Stimulated activated CD4-positive, alpha-beta T cell treated with anti-CD3 and anti-CD28 coated beads, TNF-alpha, amount 100 ng/mL, for 24 hours (primary cell): ENCODE measurements at regions not wholly inside any gene's neighbourhood (a gene's known extent, or its start where the extent isn't known, plus 50 kb on each side); places are given as distances from the start of the nearest gene placed in this dataset.

Experiments
- DNase-seq, 3 experiments: peaks; one replicate each; pipeline ENCODE4 v3.0.0-alpha.2; 2020; ENCODE audit warnings: low read depth in 3 of 3

DNA sequence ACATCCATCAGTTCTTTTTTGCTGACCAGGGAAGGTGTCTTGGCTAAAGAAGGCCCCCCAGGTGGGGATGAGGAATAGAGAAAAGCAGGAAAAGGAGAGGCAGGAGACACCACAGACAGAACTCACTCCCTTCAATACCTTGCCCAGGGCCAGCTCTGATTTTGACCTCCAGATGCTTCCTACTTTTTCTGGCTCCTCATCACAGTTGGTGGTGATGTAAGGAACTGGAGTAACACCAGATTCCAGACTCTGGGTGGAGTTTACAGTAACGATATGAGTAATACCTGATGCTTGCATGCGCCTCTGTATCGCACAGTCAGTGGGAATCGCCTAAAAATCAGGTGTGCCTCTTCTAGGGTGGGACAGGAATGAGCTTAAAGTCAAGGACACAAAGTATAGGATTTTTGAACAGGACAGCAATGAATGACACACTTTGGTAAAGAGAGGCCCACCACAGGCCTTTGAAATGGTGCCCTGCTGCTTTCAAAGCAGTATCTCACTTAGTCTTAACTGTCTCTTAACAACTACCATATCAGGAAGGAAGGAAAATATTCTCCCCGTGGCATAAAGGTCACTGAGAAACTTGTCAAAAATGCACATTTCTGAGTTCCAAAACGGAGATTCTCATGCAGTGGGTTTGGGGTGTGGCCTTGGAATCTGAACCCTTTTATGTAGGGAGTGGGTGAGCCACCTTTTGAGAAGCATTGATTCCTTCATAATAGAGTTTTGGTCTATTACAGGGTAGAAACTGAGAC is 140.8 kb downstream of the SNX19 start:
- no peak for DNase-seq

DNA sequence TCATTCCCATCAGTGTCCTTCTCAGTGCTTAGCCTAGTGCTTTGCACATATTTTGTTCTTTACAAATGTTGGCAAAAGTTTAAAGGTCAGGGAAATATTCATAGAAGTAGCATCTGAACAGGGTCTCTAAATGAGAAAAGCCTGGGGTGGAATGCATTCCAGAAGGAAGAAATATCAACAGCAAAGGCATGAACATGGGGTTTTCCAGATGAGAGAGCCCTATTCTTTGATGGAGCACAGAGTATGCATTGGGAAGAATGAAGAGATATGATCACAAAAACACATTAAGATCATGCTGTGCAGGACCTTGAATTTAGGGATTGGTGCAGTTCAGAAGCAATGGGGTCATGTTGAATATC is 140.2 kb downstream of the SNX19 start:
- no peak for DNase-seq

DNA sequence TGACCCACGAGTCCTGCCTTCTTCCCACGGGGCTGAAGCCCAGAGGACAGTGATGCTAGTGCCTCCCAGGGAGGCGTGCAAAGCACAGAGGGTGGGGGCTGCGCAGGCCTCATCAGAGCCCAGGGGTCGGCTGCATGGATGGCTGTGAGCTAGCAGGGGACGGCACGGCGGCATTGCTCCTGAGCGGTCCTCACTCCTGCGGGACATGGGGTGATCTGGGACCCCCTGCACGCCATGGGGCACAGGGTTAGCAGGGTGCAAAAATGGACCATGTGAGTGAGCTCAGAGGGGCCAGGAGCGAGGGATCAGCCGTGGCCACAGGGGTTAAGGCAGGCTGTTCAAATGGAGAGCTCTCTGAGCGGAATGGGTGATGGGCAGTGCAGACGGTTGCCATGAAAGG is 138.3 kb downstream of the SNX19 start:
- no peak for DNase-seq

DNA sequence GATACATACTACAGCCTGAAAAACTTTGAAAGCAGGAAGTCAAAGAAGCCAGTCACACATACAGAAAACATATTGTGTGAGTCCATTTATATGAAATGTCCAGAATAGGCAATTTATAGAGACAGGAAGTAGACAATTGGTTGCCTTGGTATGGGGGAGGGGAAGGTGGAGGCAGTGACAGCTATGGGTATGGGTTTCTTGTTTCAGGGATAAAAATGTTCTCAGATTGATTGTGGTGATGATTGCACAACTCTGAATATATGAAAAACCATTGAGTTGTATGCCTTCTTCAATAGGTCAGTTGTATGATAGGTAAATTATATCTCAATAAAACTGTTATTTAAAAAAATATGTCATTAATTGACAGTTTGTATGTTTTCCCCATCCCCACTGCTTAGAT is 137.6 kb downstream of the SNX19 start:
- DNase-seq = no peak

DNA sequence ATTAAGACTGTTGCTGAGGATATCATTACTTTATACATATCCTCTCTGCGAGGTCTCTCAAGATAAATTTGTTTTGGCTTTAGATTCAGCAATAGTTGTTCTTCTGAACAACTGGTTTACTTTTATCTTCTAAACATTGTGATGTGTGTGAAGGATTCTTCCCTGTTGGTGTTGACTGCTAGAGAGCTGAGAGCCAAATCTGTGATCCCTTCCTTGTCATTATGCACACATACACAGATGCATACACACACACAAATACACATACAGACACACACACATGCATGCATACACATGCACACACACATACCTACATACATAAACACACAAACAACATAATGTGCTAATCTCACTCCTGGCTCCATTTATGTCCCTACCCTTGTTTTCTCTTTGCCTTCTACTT is 137.0 kb downstream of the SNX19 start:
- no peak for DNase-seq

DNA sequence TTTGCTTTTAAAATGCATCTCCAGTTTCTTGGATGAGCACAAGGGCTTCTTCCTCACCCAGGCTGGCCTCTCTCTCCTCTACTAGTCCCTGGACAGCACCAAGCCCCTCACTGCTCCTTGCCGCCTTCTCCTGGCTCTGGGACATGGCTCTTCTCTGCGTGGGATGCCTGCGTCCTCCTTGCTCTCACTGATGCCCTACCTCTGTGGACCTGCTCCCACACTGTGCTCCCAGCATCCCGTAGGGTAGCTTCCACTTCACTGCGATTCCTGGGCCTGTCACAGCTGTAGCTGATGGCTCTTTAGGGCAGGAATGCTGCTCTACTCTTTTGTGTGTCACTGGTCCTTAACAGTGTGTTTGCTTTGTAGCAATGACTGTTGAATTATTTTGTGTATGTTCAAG is 136.3 kb downstream of the SNX19 start:
- DNase-seq = no peak

DNA sequence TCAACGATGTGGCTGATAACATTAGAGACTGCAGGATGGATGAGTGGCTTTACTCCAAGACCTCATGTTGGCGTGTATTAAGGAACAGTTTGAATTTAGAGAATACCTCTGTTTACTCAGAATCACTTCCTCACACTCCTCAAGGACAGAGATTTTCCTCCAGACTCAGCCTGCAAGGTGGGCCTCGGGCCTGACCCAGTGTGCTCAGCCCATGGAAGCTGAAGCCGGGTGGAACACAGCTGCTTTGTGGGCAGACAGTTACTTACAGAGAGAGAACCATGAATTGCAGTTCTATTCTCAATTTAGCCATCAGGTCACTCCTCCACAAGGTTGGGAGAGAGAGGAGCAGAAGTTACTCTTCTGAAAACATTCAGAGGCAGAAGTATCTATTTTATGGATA is 135.8 kb downstream of the SNX19 start:
- DNase-seq = no peak

DNA sequence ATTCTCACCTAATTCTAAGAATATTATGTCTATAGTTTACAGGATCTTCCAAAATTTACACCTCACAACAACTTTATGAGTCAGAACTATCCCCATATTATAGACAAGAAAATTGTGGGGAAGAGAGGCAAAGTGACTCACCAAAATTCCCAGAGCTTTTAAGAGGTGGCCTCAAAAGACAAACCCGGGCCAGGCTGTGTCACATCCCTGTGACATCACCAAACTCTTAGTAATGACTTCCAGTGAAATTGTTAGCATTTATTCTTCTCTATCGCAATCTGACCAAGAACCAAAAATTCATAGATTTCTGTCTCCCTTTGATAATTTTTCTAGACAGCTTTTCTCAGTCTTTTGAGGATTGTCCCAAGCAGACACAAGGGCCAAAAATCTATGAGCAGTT is 134.3 kb downstream of the SNX19 start:
- no peak for DNase-seq

DNA sequence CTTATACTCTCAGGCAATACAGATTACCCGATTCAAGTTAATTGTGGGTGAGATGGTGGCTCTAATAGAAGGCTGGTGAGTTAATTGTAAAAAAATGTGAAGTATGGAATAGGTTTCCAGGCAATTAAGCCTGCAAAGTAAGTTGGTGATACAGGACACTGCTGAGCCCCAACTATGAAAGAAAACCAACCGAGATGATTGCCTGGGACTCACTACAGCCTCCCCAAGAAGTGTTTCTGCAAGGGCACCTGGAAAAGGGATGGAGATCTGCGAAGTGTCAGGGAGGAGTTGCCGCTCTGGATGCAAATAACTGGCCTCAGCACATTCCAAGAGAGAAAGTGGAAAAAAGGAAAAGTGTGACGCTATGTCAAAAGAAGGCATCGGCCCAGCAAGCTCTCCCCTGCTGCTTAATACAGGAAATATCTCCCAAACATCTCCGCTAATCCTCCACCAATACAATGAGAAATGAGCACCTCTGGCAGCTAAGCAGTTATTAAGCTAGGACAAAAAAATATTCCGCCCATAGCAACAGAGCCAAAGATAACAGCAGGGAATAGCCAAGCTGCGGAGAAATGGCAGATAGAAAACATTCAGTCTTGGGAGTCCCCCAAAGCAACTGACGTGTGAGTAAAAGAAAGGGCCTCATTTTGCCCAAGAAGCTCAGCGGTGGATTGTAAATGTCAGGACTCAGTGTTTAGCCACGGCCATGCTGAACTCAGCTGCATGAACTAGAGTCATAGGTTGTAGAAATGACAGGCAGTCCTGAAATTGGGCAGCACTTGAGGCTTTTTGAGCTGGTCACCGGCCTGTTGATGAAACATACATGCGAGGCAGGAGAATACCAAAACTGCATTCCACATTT is 133.7 kb downstream of the SNX19 start:
- no peak for DNase-seq

DNA sequence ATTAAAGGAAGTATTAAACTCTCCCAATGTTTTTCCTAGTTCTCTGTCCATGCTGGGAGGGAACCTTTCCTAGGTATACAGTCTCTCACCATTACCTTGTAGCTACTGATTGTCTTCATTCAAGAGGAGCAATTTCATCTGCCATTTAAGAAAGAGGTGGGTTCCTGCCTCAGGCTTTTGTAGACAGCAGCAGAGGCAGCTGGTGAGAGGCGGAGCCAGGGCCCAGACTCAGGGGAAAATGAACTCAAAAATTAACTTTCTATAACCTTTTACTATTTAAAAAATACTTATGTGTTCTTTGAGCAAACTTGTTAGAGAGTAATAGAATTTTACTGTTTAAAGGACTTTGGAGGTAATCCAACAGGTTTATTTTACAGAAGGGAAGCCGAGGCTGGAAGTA is 133.0 kb downstream of the SNX19 start:
- no peak for DNase-seq

DNA sequence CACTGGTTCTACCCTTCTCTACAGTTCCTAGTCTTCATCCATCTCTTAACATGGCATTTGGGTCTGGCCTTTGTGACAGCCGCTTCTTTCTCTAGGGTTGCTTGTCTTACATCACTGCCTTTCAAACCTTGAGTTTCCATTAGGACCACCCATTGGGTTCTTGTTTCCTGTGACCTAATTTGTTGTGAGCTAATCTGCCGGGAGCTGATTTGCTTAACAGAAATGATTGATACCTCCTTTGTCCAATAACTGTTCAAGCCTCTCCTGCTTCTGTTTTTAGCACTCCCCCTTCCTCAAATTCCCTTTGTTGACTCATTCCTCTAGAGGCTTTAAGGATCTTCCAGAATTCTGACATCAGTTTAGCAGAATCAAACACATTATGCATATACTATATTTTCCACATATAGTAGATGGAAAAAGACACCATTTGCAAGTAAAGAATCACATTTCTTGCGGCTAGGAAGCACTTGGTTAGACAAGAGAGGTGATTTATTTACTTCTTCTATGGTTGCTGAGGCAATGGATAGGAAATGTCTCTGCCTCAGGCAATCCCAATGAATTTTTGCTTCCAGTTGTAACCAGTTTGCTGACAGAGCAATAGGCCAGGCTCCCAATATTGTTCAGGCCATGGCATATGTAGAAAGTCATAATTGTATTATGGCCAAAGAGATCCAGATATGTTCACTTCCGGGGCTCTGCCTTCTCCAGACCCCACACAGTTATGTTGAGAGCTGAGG is 130.7 kb downstream of the SNX19 start:
- DNase-seq = no peak

DNA sequence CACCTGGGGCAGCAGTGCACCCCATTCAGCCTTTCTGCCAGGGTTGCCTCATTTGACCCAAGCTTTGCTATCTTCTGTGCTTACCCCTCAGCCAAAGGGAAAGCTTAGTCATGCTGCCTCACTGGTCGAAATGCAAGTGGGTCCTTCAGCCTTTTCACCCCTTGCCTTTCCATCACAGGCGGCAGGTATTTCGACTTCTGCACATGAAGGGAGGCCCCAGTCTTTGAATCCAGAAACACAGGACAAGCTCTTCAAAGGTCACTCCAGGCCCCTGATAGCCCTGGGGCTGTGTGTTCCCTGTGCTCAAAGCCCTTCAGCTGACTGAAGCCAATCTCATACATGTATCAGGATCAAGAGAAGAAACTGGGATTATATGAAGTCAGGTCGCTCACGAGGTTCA is 129.7 kb downstream of the SNX19 start:
- no peak for DNase-seq

DNA sequence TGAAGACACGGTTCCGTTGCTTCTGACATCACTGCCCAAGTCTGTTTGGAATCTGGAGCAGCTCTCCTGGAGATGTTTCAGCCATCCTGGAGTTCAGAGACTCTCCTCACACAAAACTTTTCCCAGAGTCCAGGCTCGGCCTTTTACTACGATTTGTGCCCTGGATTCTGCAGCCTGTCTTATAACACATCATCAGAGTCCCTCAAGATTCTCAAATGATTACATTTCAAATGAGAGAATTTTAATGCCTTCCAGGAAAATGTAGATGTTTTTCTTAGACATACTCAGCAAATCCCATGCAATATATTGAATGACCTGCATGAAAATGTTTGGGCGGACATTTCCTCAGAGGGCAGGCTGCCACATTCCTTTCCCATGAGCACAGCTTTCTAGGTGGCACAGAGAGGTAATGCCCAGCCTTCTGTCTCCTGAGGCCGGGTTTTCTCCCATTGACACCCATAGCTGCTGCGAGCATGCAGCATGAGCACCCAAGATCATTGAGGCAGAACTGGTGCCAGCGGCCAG is 129.1 kb downstream of the SNX19 start:
- no peak for DNase-seq

DNA sequence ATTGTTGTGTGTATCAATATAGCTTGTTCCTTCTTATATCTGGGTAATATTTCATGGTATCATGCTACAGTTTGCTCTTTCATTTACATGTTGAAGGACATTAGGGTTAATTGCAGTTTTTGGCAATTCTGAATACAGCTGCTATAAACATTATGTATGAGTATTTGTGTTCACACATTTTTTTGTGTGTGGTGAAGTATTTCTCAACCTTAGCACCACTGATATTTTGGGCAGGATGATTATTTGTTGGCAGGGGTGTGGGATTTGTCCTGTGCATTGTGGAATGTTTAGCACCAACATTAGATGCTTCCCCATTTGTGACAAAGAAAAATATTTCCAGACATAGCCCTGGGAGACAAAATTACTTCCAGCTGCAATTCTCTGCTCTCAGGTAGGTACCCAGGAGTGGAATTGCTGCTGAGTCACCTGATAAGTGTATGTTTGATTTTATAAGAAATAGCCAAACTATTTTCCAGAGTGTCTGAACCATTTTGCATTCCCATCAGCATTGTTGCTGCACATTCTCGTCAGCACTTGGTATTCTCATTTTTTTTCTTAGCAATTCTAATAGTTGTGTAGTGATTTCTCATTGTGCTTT is 128.2 kb downstream of the SNX19 start:
- DNase-seq = no peak

DNA sequence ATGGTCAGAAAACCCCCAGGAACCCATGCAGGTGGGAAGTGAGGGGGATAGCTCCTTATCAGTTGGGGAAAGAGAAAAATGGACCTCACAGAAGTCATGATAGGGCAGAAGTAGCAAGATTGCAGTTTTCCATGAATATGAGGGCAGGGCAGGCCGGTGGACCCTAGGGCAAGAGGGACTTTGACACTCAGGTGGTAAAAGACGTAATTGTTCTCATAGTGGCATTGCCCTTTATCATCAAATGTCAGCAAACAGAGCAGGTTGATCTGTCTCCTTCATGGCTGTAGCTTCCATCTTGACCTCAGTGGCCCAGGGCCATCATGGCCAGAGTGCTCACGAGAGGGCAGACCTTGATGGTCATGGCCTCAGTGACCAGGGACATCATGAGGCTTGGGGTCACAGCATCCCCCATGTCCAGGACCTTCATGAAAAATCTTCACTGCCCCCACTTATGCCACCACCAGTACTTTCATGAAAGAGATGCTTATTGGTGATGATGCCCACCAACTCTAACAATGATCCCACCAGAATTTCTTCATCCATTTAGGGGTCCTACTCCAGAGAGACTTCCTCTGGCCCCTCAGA is 127.1 kb downstream of the SNX19 start:
- DNase-seq = no peak

DNA sequence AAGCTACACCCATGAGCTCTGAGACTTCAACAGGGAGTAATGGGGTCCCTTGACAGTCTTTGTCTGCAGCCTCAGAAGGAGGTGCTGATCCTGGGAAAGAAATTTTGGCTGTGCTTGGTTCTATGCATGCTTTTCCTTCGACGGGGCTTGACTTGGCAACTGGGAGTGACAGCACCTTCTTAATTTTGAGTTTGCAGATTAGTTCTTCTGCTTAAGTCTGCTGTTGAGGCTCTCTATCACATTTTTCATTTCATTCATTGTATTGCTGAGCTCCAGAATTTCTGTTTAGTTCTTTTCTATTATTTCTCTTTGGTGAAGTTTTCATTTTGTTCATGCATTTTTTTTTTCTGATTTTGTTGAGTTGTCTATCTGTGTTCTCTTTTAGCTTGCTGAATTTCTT is 125.6 kb downstream of the SNX19 start:
- no peak for DNase-seq

DNA sequence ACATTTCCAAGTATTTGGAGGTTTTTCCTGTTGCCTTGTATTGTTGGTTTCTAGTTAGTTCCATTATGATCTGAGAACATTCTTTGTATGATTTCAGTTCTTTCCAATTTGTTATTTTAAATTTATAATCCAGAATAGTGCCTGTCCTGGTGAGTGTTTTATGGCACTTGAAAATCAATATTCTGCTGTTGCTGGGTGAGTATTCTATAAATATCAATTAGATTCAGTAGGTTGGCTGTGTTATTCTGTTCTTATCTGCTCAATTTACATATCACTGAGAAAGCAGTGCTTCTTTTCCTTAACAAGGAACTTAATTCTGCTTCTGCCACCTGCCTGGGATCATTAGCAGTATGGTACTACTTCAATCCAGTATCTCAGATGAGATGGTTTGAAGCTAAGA is 123.5 kb downstream of the SNX19 start:
- DNase-seq = no peak

DNA sequence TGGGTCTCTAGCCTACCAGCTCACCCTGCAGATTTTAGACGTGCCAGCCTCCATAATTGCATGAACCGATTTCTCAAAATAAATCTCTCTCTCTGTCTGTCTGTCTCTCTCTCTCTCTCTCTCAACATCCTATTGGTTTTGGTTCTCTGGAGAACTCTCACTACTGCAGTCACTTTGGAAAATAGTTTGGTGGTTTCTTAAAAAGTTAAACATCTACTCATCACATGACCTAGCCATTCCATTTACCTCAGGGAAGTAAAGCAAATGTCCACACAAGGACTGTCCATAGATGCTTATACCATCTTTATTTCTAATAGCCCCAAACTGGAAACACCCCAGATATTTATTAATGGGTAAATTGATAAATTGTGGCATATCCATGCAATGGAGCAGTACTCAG is 119.5 kb downstream of the SNX19 start:
- no peak for DNase-seq

DNA sequence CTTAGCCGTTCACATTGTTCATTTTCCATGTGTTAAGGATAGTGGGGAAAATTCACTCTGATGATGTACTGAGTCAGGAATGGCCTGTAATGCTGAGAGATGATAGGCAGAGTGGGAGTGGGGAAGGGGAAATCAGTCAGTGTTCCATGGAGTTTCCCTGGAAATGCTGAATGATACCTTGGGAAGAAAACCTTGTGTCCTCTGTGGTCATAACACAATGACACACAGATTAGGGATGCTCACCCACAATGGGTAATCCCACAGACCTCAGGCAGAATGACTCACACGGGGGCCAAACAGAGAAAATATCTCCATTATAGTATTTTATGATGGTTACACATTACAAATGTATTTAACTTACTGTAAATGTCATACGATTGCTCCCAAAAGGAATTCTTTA is 118.0 kb downstream of the SNX19 start:
- DNase-seq = no peak

DNA sequence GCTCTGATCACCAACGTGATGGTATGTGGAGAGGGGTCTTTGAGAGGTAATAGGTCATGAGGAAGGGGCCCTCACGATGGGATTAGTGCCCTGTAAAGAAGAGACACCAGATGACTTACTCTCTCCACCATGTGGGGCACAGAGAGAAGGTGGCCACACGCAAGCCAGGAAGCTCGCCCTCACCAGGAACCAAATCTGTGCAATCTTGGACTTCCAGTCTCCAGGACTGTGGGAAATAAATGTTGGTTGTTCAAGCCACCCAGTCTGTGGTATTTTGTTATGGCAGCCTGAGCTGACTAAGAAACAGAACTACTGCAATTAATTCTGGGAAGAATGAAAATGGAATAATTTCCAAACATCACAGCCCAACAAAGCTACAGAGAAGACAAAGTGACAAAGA is 117.5 kb downstream of the SNX19 start:
- DNase-seq = no peak

DNA sequence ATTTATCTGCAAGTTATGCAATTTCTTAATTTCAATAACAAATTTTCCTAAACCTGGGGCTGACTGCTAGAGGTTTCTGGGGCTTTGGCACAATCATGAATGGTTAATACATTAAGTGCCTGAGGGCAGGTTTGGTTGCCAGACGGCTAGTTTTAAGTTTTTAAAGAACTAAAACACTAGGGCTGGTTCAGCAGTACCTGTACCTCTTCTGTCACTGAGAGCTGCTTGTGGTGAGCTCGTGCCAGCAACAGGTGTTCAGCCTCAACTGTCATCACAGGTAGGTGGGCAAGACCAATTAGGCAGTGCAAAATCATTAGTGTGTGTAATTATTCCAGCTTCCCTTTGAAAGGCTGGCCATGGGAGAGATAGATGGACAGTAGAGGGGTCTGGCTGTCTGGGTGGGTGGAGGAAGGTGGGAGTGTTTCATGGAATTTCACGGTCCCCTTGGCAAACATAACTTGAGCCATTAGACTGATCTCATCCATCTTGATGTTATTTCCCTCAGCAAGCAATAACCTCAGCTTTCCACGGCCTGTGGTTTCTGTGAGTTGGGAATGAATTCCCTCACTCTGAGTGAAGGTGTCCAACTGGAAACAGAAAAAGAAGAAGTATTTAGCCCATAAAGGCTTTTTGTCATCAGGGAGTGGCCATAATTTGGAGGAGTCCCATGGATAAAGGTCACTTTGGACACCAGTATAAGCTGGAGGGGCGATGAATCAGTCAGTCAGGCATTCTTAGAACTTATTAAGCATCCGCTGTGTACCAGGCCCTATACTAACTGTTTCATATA is 114.8 kb downstream of the SNX19 start:
- no peak for DNase-seq
